Glutamatergic neuron (in vitro differentiated cells): ENCODE measurements at regions not wholly inside any gene's neighbourhood (a gene's known extent, or its start where the extent isn't known, plus 50 kb on each side); places are given as distances from the start of the nearest gene placed in this dataset.

ENCODE experiments used
- DNase-seq: peaks from one replicate; pipeline ENCODE4 v3.0.0; 2022
- H3K27ac Mint-ChIP-seq: one replicate; pipeline ENCODE4 v1.8.0; 2020; ENCODE audit warnings: mild to moderate bottlenecking, mixed read lengths, inconsistent platforms; ENCODE audit not compliant: unreplicated experiment
- H3K27me3 Mint-ChIP-seq: one replicate; pipeline ENCODE4 v1.8.0; 2020; ENCODE audit warnings: mild to moderate bottlenecking, moderate library complexity, mixed read lengths, inconsistent platforms; ENCODE audit not compliant: unreplicated experiment
- H3K36me3 Mint-ChIP-seq: one replicate; pipeline ENCODE4 v1.8.0; 2020; ENCODE audit warnings: mild to moderate bottlenecking, mixed read lengths, inconsistent platforms; ENCODE audit not compliant: unreplicated experiment
- H3K4me1 Mint-ChIP-seq: one replicate; pipeline ENCODE4 v1.8.0; 2020; ENCODE audit warnings: mild to moderate bottlenecking, low read depth, mixed read lengths, inconsistent platforms; ENCODE audit not compliant: unreplicated experiment
- H3K4me3 Mint-ChIP-seq: one replicate; pipeline ENCODE4 v1.8.0; 2020; ENCODE audit warnings: mild to moderate bottlenecking, mixed read lengths, inconsistent platforms; ENCODE audit not compliant: unreplicated experiment
- H3K9me3 Mint-ChIP-seq: one replicate; pipeline ENCODE4 v1.8.0; 2020; ENCODE audit warnings: mild to moderate bottlenecking, moderate library complexity, mixed read lengths, inconsistent platforms; ENCODE audit not compliant: unreplicated experiment
- CTCF ChIP-seq: fragments of 200-600 bp; sonication (generic); IDR thresholded peaks from one replicate; pipeline ENCODE4 v1.5.0; 2021; ENCODE audit not compliant: partially characterized antibody, unreplicated experiment

DNA sequence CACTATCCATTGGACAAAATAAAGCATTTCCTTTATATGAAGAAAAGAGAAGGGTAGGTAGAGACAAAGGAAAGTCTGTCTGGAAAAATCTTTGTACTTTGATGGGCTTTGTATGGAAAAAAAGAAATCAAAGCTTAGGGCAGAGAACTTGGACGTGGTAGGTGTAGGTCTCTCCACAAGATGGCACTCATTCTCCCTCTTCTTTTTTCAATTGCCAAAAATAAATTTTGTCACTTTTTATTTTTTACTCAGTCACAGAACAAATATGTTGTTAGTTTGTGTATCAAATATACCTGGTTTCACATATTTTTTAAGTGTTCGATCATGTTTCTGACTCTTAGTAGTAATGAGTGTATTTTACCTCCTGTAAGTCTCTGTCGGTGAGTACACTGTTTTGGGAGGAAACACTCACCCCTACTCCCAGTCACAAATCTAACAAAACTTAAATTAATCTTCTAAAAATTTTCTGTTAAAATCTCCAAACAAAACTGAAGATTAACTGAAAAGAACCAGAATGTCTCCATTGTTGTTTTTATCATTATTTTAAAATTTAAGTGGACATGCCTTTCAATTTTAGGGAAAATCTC, 415.8 kb upstream of the GOLIM4 start:
- no peak for DNase-seq
- peaks cover 1% of the 10 kb centered on the region for H3K9me3 Mint-ChIP-seq
- no peak overlapping the region for H3K4me3 Mint-ChIP-seq
- H3K4me1 Mint-ChIP-seq: peaks cover 27% of the 10 kb centered on the region
- TF ChIP-seq CTCF: peak; percentile 62
- H3K27ac Mint-ChIP-seq: no peak overlapping the region
- no peaks in the 10 kb centered on the region for H3K36me3 Mint-ChIP-seq
- no peaks in the 10 kb centered on the region for H3K27me3 Mint-ChIP-seq

DNA sequence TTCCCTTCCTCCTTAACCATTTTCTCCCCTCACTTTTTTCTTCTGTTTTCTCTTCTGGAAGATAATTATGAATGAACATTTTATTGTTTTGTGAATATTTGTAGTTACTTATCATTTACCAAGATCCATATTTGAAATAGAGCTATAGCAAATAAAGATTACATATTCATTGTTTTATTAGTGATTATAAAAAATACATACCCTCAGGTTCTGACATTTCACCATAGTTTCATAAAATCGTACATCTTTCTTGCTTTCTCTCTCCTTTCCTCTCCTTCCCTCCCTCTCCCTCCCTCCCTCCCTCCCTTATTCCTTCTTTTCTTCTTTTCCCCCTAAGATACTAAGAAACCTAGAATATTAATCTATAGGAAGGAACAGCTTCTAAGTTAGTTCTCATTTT, 410.9 kb upstream of the GOLIM4 start:
- no peaks in the 10 kb centered on the region for H3K9me3 Mint-ChIP-seq
- DNase-seq: no peak
- H3K36me3 Mint-ChIP-seq: no peaks in the 10 kb centered on the region
- no peak overlapping the region for H3K4me3 Mint-ChIP-seq
- no peak for TF ChIP-seq CTCF
- peaks cover 11% of the 10 kb centered on the region for H3K4me1 Mint-ChIP-seq
- H3K27me3 Mint-ChIP-seq: no peaks in the 10 kb centered on the region
- H3K27ac Mint-ChIP-seq: no peak overlapping the region

- peaks cover 1% of the 10 kb centered on the region for H3K9me3 Mint-ChIP-seq
- no peak overlapping the region for H3K27ac Mint-ChIP-seq
- H3K27me3 Mint-ChIP-seq: no peaks in the 10 kb centered on the region
- no peak for TF ChIP-seq CTCF
- no peak overlapping the region for H3K4me3 Mint-ChIP-seq
- H3K4me1 Mint-ChIP-seq: peaks cover 12% of the 10 kb centered on the region
- DNase-seq: no peak
- H3K36me3 Mint-ChIP-seq: no peaks in the 10 kb centered on the region
Observed at GRCh38 chr3:168501570-168501969, 405.8 kb upstream of the GOLIM4 start.

- Mint-ChIP-seq H3K9me3 (peaks cover 1% of the 10 kb centered on the region), H3K4me3 (no peak overlapping the region), H3K27ac (no peak overlapping the region), H3K4me1 (peaks cover 18% of the 10 kb centered on the region), H3K36me3 (no peaks in the 10 kb centered on the region), H3K27me3 (no peaks in the 10 kb centered on the region)
- no peak for TF ChIP-seq CTCF
- no peak for DNase-seq
Observed at GRCh38 chr3:168498194-168498593, 402.5 kb upstream of the GOLIM4 start.

GRCh38 chr3:168497741-168498140, 402.0 kb upstream of the GOLIM4 start:
- peaks cover 1% of the 10 kb centered on the region for H3K9me3 Mint-ChIP-seq
- H3K36me3 Mint-ChIP-seq: no peaks in the 10 kb centered on the region
- H3K4me1 Mint-ChIP-seq: peaks cover 18% of the 10 kb centered on the region
- no peak for TF ChIP-seq CTCF
- no peak overlapping the region for H3K4me3 Mint-ChIP-seq
- no peak for DNase-seq
- H3K27ac Mint-ChIP-seq: no peak overlapping the region
- no peaks in the 10 kb centered on the region for H3K27me3 Mint-ChIP-seq
